GM12878 (cell line): ENCODE measurements at regions not wholly inside any gene's neighbourhood (a gene's known extent, or its start where the extent isn't known, plus 50 kb on each side); places are given as distances from the start of the nearest gene placed in this dataset.

Experiments
- ASH2L ChIP-seq: fragments of 300-600, 200-600 bp; sonication (generic); IDR thresholded peaks from 2 replicates; pipeline ENCODE4 v1.6.1; 2017; ENCODE audit warnings: low read depth, mild to moderate bottlenecking, borderline replicate concordance
- CHD4 ChIP-seq: fragments of 200-600 bp; sonication (generic); IDR thresholded peaks from 2 replicates; pipeline ENCODE4 v1.6.1; 2016; ENCODE audit warnings: mild to moderate bottlenecking
- CREB1 ChIP-seq: IDR thresholded peaks from 2 replicates; pipeline ENCODE4 v1.6.1; 2012; ENCODE audit warnings: low read depth, mild to moderate bottlenecking, inconsistent platforms
- HDAC6 ChIP-seq: fragments of 200-600 bp; sonication (generic); IDR thresholded peaks from one replicate; pipeline ENCODE4 v1.8.0; 2017; ENCODE audit warnings: antibody characterized with exemption; ENCODE audit not compliant: unreplicated experiment
- MYB ChIP-seq: fragments of 150-350 bp; IDR thresholded peaks from 2 replicates; pipeline ENCODE4 v1.6.1; 2014; ENCODE audit warnings: mild to moderate bottlenecking, low read depth, low read length, borderline replicate concordance
- POLR2A ChIP-seq: IDR thresholded peaks from 2 replicates; pipeline ENCODE4 v1.6.1; 2011; ENCODE audit warnings: low read depth, mild to moderate bottlenecking, low read length
- RB1 ChIP-seq: fragments of 450-650 bp; formaldehyde crosslinking; IDR thresholded peaks from 2 replicates; pipeline ENCODE4 v1.6.1; 2017; ENCODE audit warnings: mild to moderate bottlenecking, borderline replicate concordance
- SUPT20H ChIP-seq: IDR thresholded peaks from 2 replicates; pipeline ENCODE4 v1.6.1; 2011; ENCODE audit warnings: low read depth, mild to moderate bottlenecking, low read length, moderate library complexity, borderline replicate concordance; ENCODE audit not compliant: control insufficient read depth
- ZNF384 ChIP-seq: IDR thresholded peaks from 2 replicates; pipeline ENCODE4 v1.6.1; 2012; ENCODE audit warnings: low read depth, mild to moderate bottlenecking, low read length, improper control_type of control experiment, borderline replicate concordance
- TF ChIP-seq, protein P1 (sequence below): fragments of 450-650 bp; formaldehyde crosslinking; IDR thresholded peaks from 2 replicates; pipeline ENCODE4 v1.4.0; 2020; ENCODE audit warnings: mild to moderate bottlenecking, moderate library complexity

DNA sequence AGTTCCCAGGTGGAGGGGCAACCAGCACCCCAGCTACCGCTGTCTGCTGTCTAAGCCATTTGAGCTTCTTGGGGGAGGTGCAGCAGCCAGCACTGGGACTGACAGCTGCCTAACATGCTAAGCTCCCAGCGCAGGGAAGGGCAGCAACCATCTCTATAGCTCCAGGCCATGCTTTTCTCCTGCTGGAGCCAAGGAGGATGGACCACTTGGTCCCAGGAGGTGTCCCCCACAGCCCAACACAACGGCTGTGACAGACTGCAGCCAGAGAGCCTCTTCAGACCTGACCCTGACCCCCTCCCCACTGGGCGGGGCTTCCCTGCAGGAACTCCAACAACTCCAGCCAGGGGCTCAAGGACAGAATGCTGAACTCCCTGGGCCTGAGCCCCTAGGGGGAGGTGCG is 370.6 kb upstream of the REG3G start (continued):
- TF ChIP-seq, protein P1, sequence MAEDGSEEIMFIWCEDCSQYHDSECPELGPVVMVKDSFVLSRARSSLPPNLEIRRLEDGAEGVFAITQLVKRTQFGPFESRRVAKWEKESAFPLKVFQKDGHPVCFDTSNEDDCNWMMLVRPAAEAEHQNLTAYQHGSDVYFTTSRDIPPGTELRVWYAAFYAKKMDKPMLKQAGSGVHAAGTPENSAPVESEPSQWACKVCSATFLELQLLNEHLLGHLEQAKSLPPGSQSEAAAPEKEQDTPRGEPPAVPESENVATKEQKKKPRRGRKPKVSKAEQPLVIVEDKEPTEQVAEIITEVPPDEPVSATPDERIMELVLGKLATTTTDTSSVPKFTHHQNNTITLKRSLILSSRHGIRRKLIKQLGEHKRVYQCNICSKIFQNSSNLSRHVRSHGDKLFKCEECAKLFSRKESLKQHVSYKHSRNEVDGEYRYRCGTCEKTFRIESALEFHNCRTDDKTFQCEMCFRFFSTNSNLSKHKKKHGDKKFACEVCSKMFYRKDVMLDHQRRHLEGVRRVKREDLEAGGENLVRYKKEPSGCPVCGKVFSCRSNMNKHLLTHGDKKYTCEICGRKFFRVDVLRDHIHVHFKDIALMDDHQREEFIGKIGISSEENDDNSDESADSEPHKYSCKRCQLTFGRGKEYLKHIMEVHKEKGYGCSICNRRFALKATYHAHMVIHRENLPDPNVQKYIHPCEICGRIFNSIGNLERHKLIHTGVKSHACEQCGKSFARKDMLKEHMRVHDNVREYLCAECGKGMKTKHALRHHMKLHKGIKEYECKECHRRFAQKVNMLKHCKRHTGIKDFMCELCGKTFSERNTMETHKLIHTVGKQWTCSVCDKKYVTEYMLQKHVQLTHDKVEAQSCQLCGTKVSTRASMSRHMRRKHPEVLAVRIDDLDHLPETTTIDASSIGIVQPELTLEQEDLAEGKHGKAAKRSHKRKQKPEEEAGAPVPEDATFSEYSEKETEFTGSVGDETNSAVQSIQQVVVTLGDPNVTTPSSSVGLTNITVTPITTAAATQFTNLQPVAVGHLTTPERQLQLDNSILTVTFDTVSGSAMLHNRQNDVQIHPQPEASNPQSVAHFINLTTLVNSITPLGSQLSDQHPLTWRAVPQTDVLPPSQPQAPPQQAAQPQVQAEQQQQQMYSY (CRISPR knock-in tag) = no peak
- no peak for TF ChIP-seq MYB
- TF ChIP-seq SUPT20H = no peak
- no peak for TF ChIP-seq ASH2L
- TF ChIP-seq HDAC6 = no peak
- TF ChIP-seq RB1 = no peak
- no peak for TF ChIP-seq ZNF384
- no peak for TF ChIP-seq CREB1
- no peak for TF ChIP-seq CHD4
- TF ChIP-seq POLR2A = no peak
- TF ChIP-seq, all 136 proteins: peak for 0
